ENCODE measurements at regions not wholly inside any gene's neighbourhood (a gene's known extent, or its start where the extent isn't known, plus 50 kb on each side); places are given as distances from the start of the nearest gene placed in this dataset.

DNA sequence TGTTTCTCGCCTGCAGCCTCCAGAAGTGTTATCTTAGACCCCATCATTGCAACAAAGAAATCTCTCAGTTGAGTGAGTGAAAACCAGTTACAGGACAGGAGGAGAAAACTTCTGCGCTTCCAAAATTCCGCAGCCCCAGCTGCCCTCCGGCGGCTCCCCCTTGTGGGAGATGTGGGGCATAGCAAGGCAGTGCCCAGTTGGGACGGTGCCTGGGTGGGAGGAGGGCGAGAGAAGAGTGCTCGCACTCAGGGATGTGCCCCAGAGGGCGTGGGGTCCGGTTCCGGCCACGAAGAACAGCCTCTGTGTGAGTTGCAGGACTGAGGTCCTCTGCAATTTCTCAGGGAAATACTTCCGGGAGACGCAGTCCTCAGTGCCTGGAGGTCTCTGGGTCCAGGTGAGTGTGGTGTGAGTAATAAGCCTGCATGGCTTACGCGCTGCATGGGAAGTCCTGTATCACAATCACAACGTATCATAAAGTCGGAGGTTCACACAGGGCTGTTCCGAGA, 87.0 kb upstream of the BLID start:
- TF ChIP-seq CTCF (optimal IDR thresholded peaks at IDR 0.05 in 1 of 3, IDR thresholded peaks at IDR 0.05 in 1 of 3, conservative IDR thresholded peaks at IDR 0.05 in 1 of 3; ENCODE audit: extremely low read depth in 1 of 3, insufficient read depth in 2 of 3, low read length in 3 of 3) (peak; percentile 93 to 99 (median 99)), EZH2 (IDR thresholded peaks at IDR 0.05; ENCODE audit: low read length) (no peak)
- Histone ChIP-seq H3K36me3 (ENCODE audit: control insufficient read depth in 2 of 2, extremely low read depth in 1 of 2, insufficient read depth in 2 of 2, low read length in 2 of 2) (no peaks in the 10 kb centered on the region), H4K20me1 (ENCODE audit: control insufficient read depth, extremely low read depth, insufficient read depth, low read length) (no peaks in the 10 kb centered on the region), H3K4me1 (ENCODE audit: control insufficient read depth, extremely low read depth, insufficient read depth, low read length) (peaks cover 25% of the 10 kb centered on the region), H3K27ac (ENCODE audit: control insufficient read depth, insufficient read depth, low read length) (peak overlapping the region; percentile 58), H3K27me3 (ENCODE audit: control insufficient read depth, extremely low read depth, insufficient read depth, low read length) (no peaks in the 10 kb centered on the region), H3K9me3 (ENCODE audit: control insufficient read depth, low read depth, low read length) (no peaks in the 10 kb centered on the region), H3K9ac (ENCODE audit: control insufficient read depth, extremely low read depth, insufficient read depth, low read length) (peak overlapping the region; percentile 66), H3K79me2 (ENCODE audit: control insufficient read depth, insufficient read depth, low read length) (peaks cover 20% of the 10 kb centered on the region), H3K4me2 (ENCODE audit: control insufficient read depth, extremely low read depth, insufficient read depth, low read depth, low read length) (peak overlapping the region; percentile 71), H2AFZ (ENCODE audit: control insufficient read depth, low read length) (peak overlapping the region; percentile 60), H3K9me1 (ENCODE audit: control insufficient read depth, extremely low read depth, insufficient read depth, low read length) (no peaks in the 10 kb centered on the region), H3K4me3 (ENCODE audit: control insufficient read depth in 2 of 3, extremely low read depth in 1 of 3, insufficient read depth in 2 of 3, low read depth in 1 of 3, low read length in 3 of 3) (peak overlapping the region in 2 of 3 experiments; percentile 65 to 69)
- dilution Hi-C loops (cut with MboI; ENCODE audit: extremely low pct_ligation_motif_present, low sequenced_read_pairs), result no loop called here
- DNase-seq (ENCODE audit: low read depth, low spot score), result no peak
- peak; percentile 92 for FAIRE-seq

- Histone ChIP-seq H3K4me3 (ENCODE audit: control insufficient read depth in 2 of 3, extremely low read depth in 1 of 3, insufficient read depth in 2 of 3, low read depth in 1 of 3, low read length in 3 of 3) (peak overlapping the region; percentile 14 to 69 (median 65)), H3K79me2 (ENCODE audit: control insufficient read depth, insufficient read depth, low read length) (peaks cover 20% of the 10 kb centered on the region), H3K27me3 (ENCODE audit: control insufficient read depth, extremely low read depth, insufficient read depth, low read length) (no peaks in the 10 kb centered on the region), H3K4me1 (ENCODE audit: control insufficient read depth, extremely low read depth, insufficient read depth, low read length) (peaks cover 29% of the 10 kb centered on the region), H3K4me2 (ENCODE audit: control insufficient read depth, extremely low read depth, insufficient read depth, low read depth, low read length) (peak overlapping the region; percentile 71), H2AFZ (ENCODE audit: control insufficient read depth, low read length) (peak overlapping the region; percentile 44), H4K20me1 (ENCODE audit: control insufficient read depth, extremely low read depth, insufficient read depth, low read length) (no peaks in the 10 kb centered on the region), H3K27ac (ENCODE audit: control insufficient read depth, insufficient read depth, low read length) (peak overlapping the region; percentile 58), H3K9me3 (ENCODE audit: control insufficient read depth, low read depth, low read length) (no peaks in the 10 kb centered on the region), H3K9me1 (ENCODE audit: control insufficient read depth, extremely low read depth, insufficient read depth, low read length) (no peaks in the 10 kb centered on the region), H3K36me3 (ENCODE audit: control insufficient read depth in 2 of 2, extremely low read depth in 1 of 2, insufficient read depth in 2 of 2, low read length in 2 of 2) (no peaks in the 10 kb centered on the region), H3K9ac (ENCODE audit: control insufficient read depth, extremely low read depth, insufficient read depth, low read length) (peak overlapping the region; percentile 66)
- DNase-seq (ENCODE audit: low read depth, low spot score), result no peak
- dilution Hi-C loops (cut with MboI; ENCODE audit: extremely low pct_ligation_motif_present, low sequenced_read_pairs), result no loop called here
- peak; percentile 92 for FAIRE-seq
- TF ChIP-seq EZH2 (IDR thresholded peaks at IDR 0.05; ENCODE audit: low read length) (no peak), CTCF (optimal IDR thresholded peaks at IDR 0.05 in 1 of 3, IDR thresholded peaks at IDR 0.05 in 1 of 3, conservative IDR thresholded peaks at IDR 0.05 in 1 of 3; ENCODE audit: extremely low read depth in 1 of 3, insufficient read depth in 2 of 3, low read length in 3 of 3) (no peak)
Measured at GRCh38 chr11:122202161-122202950, 86.3 kb upstream of the BLID start.
